ENCODE measurements at regions not wholly inside any gene's neighbourhood (a gene's known extent, or its start where the extent isn't known, plus 50 kb on each side); places are given as distances from the start of the nearest gene placed in this dataset.

GRCh38 chr14:85241022-85241855 lies 288.7 kb upstream of the FLRT2 start:
- TF ChIP-seq CTCF (IDR thresholded peaks at IDR 0.05) (no peak), POLR2A (IDR thresholded peaks at IDR 0.05) (no peak)
